Astrocyte of the cerebellum (primary cell): ENCODE measurements at regions not wholly inside any gene's neighbourhood (a gene's known extent, or its start where the extent isn't known, plus 50 kb on each side); places are given as distances from the start of the nearest gene placed in this dataset.

Experiments
- DNase-seq: peaks from one replicate; pipeline ENCODE4 v3.0.0-alpha.2; 2011; ENCODE audit warnings: low read depth
- H3K4me3 ChIP-seq: 2 replicates; pipeline ENCODE4 v1.5.1; 2011; ENCODE audit warnings: mild to moderate bottlenecking, low read depth, low read length, moderate library complexity
- in situ Hi-C: cut with HindIII; loops from 2 replicates; pipeline ENCODE4 v1.10.0; 2017; ENCODE audit warnings: low sequenced_read_pairs
- TF ChIP-seq, protein P1 (sequence below): IDR thresholded peaks from 2 replicates; pipeline ENCODE4 v1.5.1; 2012; ENCODE audit warnings: low read length, low read depth, moderate library complexity, mild to moderate bottlenecking; ENCODE audit errors: missing control alignments

DNA sequence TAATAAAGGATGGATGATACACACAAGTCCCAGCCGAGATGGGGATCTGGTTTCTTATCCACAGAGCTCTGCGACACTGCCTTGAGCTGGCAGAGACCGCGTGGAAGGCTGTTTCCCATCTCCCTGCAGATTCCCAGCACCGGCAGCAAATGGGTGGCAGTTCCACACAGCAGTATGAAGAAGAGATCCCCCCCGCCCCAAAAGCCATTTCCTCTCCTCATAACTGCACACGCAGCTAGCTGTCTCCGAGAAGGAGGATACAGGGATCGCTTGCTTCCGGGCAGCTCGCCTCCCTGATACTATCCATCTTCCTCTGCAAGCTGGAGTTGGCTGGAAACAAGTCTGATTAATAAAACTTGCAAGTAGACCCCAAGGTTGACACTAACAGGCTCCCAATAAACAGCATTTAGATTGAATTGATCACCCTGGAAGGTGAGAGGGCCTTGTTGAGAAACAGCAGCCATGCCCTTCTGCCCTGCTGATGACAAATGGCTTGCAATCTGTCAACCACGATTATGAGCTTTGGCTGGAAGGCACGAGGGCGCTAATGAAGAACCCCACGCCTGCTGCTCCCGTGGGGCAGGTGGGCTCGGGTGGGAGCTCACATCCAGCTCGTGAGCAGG is 642.3 kb downstream of the AJAP1 start:
- no peak overlapping the region for H3K4me3 ChIP-seq
- no peak for DNase-seq
- in situ Hi-C loops, result no loop called here
- TF ChIP-seq, protein P1, sequence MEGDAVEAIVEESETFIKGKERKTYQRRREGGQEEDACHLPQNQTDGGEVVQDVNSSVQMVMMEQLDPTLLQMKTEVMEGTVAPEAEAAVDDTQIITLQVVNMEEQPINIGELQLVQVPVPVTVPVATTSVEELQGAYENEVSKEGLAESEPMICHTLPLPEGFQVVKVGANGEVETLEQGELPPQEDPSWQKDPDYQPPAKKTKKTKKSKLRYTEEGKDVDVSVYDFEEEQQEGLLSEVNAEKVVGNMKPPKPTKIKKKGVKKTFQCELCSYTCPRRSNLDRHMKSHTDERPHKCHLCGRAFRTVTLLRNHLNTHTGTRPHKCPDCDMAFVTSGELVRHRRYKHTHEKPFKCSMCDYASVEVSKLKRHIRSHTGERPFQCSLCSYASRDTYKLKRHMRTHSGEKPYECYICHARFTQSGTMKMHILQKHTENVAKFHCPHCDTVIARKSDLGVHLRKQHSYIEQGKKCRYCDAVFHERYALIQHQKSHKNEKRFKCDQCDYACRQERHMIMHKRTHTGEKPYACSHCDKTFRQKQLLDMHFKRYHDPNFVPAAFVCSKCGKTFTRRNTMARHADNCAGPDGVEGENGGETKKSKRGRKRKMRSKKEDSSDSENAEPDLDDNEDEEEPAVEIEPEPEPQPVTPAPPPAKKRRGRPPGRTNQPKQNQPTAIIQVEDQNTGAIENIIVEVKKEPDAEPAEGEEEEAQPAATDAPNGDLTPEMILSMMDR, result no peak

DNA sequence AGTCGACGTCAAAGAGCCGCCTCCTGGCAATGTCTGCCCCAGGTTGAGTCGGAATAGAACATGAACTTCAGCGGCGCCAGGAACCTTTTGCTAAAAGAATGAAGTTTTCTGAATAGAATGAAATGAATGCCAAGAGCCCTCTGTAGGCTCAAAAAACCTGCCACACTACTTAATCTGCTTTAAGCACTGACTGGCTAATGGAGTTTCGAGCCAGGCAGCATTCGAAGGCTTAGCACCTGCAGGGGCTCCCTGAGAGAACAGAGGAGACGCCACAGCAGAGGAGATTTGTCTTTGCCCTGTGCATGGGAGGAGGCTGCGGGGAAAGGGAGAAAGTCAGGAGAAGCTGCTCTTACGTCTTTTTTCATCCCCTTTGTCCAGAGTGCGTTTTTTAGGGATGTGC is 641.7 kb downstream of the AJAP1 start:
- DNase-seq, result no peak
- TF ChIP-seq, protein P1, result no peak
- no peak overlapping the region for H3K4me3 ChIP-seq
- in situ Hi-C loops, result no loop called here

DNA sequence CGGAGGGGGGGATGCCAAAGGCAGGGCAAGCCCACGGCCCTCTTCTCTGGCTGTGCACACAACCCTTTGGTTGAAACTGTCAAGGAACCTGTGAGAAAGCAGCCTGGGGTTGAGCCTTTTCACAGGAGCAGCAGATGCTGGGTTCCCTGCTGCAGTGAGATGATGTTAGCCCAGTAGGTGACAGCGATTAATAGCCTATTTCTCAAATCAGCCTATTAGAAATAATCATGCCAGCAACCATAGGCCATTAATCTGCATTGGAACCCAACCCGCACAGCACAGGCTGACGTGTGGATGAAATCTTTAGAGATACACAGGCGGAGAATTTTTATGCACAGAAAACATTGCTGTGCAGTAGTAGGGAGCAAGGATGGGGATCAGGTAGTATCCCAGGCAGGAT is 637.5 kb downstream of the AJAP1 start:
- in situ Hi-C loops, result no loop called here
- TF ChIP-seq, protein P1, result no peak
- no peak for DNase-seq

DNA sequence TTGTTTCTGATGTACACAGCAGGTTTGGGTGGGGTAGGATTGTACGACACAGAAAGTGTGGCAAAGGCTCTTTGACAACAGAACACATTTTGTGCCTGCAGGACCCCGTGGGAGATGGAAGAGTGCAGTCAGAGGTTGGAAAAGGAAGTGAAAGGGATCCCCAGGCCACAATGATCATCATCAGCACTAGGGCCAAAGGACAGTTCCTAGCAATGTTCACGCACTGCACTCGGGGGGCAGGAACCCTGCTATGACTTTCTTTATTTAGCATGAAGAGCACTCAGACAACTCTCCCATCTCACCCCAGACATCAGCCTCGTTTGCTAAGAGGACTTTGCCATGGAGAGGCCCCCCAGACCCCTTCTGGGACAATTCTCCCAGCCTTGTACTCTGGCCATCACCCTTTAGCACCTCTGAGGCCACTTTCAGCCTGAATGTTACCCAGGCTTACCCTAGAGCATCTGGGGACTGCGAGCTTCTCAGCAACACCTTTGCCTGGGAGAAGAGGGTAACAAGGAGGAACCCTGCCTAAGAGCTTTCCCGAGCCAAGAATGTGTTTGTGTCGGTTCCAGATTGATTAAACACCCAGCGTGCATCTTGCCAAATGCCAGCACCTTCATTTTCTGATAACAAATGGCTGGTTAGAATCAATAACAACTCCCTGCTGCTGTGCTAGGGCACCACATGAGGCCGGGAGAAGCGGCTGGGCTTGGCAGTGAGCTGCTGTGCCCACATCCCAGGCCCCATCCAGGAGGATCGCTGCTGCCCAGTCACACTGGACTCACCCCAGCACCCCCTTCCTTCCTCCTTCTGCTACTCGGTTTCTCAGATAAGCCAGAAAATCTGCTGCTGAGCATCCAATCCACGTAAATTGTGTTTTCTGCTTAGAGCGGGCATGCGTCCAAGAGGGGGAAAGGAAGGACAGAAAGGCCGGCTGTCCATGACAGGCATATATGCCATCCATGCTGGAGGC is 633.1 kb downstream of the AJAP1 start:
- in situ Hi-C loops, result no loop called here
- TF ChIP-seq, protein P1, result no peak
- DNase-seq, result no peak
- no peak overlapping the region for H3K4me3 ChIP-seq

More for the DNA sequence above, 637.5 kb downstream of the AJAP1 start:
- H3K4me3 ChIP-seq, result no peak overlapping the region

DNA sequence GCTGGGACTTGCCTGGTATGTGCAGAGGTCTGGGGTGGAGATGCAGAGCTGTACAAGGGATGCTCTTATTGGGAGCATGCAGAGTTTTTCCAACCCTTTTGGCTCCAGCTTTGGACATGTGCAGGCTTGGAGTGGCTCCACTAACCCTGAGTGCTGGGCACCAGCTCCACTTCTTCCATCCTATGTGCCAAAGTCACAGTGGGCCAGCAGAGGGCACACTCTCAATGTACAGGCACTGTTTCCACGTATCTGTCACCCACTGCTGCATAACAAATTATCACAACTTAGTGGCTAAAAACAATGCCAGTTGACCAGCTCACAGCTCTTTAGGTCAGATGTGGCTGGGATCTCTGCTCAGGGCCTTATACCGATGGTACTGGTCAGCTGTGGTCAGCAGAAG is 631.8 kb downstream of the AJAP1 start:
- in situ Hi-C loops, result no loop called here
- H3K4me3 ChIP-seq, result no peak overlapping the region
- DNase-seq, result no peak
- TF ChIP-seq, protein P1, result no peak

DNA sequence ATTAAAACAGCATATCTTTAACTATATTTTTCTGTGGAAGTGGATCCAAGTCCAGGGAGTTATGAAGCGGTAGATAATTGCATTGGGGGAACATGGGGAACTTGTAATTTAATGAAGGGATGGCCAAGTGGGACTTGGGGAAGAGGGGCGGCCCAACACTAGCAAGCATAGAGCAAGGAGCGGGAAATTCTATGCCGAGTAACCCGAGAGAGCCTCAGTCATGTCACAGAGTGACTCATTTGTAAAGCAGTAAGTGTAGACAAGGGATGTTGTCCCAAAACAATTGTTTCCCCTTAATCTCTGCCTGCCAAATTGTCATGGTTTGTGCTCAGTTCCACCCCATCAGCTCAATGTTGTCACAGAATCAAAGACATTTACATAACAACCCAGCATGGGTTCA is 620.1 kb downstream of the AJAP1 start:
- no peak overlapping the region for H3K4me3 ChIP-seq
- TF ChIP-seq, protein P1, result no peak
- DNase-seq, result no peak
- in situ Hi-C loops, result no loop called here
